Activated CD8-positive, alpha-beta T cell treated with anti-CD3 and anti-CD28 coated beads for 36 hours (primary cell): ENCODE measurements at regions not wholly inside any gene's neighbourhood (a gene's known extent, or its start where the extent isn't known, plus 50 kb on each side); places are given as distances from the start of the nearest gene placed in this dataset.

Experiments
- ATAC-seq: fragments of 200-7000 bp; cut with Tn5 transposase; one replicate; pipeline ENCODE4 v1.10.0; 2021; ENCODE audit warnings: mild to moderate bottlenecking, moderate library complexity
- CTCF ChIA-PET: fragments of 350-600 bp; sonication (Branson Sonifier 250); formaldehyde crosslinking; loops from one replicate; lab custom pipeline; 2021; ENCODE audit warnings: antibody characterized with exemption; lab: Charles Lee
- POLR2A ChIA-PET: fragments of 350-600 bp; sonication (Branson Sonifier 250); formaldehyde crosslinking; loops from one replicate; lab custom pipeline; 2021; ENCODE audit warnings: antibody characterized with exemption; lab: Charles Lee
- DNase-seq: peaks from one replicate; pipeline ENCODE4 v3.0.0-alpha.2; 2020
- H3K27ac Mint-ChIP-seq: one replicate; pipeline ENCODE4 v1.8.0; 2021; ENCODE audit warnings: mild to moderate bottlenecking, mixed read lengths
- H3K27me3 Mint-ChIP-seq: one replicate; pipeline ENCODE4 v1.8.0; 2021; ENCODE audit warnings: mixed read lengths
- H3K36me3 Mint-ChIP-seq: one replicate; pipeline ENCODE4 v1.8.0; 2021; ENCODE audit warnings: low read depth, mixed read lengths
- H3K4me1 Mint-ChIP-seq: one replicate; pipeline ENCODE4 v1.8.0; 2021; ENCODE audit warnings: low read depth, mixed read lengths
- H3K4me3 Mint-ChIP-seq: one replicate; pipeline ENCODE4 v1.8.0; 2021; ENCODE audit warnings: mild to moderate bottlenecking, moderate library complexity, mixed read lengths
- H3K9me3 Mint-ChIP-seq: one replicate; pipeline ENCODE4 v1.8.0; 2021; ENCODE audit warnings: mixed read lengths
- CTCF ChIP-seq: fragments of 200-600 bp; IDR thresholded peaks from one replicate; pipeline ENCODE4 v1.8.0; 2022; ENCODE audit warnings: antibody characterized with exemption, mild to moderate bottlenecking
- intact Hi-C: fragments of 100-400 bp; cut with micrococcal nuclease; formaldehyde crosslinking; loops from one replicate; pipeline ENCODE4 v1.10.0; 2022

DNA sequence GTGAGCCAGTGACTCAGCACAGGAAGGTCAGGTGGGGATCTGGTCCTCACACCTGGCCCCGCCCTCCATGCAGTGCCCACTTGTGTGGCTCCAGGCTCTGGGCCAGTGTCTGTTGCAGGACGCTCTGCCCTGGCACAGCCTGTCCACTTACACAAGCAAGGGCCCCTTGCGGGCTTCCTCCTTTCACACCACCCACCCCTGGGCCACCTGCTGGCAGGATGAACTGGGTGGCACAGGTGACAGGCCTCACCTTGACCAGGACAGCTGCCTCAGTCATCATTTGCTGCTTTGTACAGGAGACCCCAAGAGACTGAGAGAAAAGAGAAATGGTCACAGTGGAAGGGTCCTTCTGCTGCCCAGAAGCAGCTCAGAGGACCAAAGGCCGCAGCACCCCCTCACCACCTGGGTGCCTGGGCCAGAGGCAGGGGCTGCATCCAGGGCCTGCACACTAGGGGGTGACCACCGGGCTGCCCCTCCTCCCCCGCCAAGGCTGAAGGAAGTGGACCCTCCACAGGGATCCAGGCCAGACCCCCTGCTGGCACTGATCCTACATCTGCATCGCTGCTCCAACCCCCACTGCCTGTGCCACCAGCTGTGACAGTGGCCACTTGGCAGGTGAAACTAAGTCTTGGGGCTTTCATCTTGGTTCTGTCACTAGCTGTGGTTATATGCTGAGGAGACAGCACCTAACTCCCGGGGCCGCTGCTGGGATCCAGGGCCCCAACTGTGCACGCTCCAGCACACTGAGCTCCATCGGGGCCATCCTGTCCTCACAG is 110.3 kb downstream of the TUBA3C start:
- DNase-seq (no peak), ATAC-seq (no peak)
- no peaks in the 10 kb centered on the region for H3K36me3 Mint-ChIP-seq
- ChIA-PET POLR2A (no interaction called here), CTCF (no interaction called here)
- no peak for TF ChIP-seq CTCF
- peaks cover 3% of the 10 kb centered on the region for H3K9me3 Mint-ChIP-seq
- no peaks in the 10 kb centered on the region for H3K4me1 Mint-ChIP-seq
- H3K27ac Mint-ChIP-seq: no peak overlapping the region
- no peak overlapping the region for H3K4me3 Mint-ChIP-seq
- intact Hi-C loops: no loop called here
- peaks cover 2% of the 10 kb centered on the region for H3K27me3 Mint-ChIP-seq

DNA sequence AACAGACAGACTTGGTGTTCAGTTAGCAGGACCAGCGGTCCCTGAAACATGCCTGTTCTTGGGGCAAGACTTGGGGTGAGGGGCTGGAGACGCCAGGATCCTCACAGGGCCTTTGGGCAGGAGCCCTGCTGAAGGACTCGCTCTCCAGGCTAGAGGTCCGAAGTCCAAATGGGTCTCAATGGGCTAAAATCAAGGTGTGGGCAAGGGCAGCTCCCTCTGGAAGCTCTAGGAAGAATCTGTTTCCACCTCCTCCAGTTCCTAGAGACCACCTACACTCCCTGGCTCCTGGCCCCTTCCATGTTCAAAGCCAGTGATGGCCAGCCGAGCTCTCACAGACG is 111.3 kb downstream of the TUBA3C start:
- H3K27ac Mint-ChIP-seq: no peak overlapping the region
- TF ChIP-seq CTCF: no peak
- H3K4me3 Mint-ChIP-seq: no peak overlapping the region
- ChIA-PET CTCF (no interaction called here), POLR2A (no interaction called here)
- ATAC-seq: no peak
- no peaks in the 10 kb centered on the region for H3K36me3 Mint-ChIP-seq
- peaks cover 2% of the 10 kb centered on the region for H3K27me3 Mint-ChIP-seq
- intact Hi-C loops: no loop called here
- H3K4me1 Mint-ChIP-seq: no peaks in the 10 kb centered on the region
- DNase-seq: no peak
- H3K9me3 Mint-ChIP-seq: peaks cover 3% of the 10 kb centered on the region

DNA sequence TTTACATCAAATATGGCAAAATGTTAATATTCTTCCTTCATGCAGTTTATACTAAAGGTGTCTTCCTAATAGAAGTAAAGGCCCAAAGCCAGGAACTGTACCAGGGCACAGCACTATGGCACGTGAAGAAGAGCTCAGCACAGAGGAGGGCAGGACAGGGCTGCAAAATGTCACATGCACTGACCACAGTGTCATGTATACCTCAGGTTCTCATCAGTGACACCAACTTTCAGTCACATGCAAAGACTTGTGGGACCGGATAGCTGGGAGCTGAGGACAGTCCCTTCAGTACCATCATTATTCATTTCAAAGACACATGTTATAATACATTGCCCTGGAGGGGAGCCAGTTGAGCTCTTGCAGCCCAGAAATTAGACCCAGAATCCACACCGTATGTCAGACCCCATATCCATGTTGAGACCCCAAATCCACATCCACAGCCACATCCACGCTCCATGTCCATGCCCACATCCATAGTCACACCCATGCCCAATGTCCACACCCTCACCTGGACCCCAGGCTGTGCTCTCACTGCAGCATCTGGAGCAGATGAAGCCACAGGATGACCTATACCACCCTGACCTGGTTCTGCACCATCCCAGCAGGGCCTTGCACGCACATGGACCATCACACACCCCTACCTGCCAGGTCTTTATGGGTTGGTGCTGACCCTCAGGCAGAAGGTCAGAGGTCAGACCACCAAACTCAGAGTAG is 111.8 kb downstream of the TUBA3C start:
- Mint-ChIP-seq H3K36me3 (no peaks in the 10 kb centered on the region), H3K27ac (no peak overlapping the region), H3K9me3 (peaks cover 3% of the 10 kb centered on the region), H3K4me3 (no peak overlapping the region), H3K27me3 (peaks cover 2% of the 10 kb centered on the region), H3K4me1 (no peaks in the 10 kb centered on the region)
- TF ChIP-seq CTCF: no peak
- CTCF ChIA-PET: no interaction called here
- no peak for DNase-seq
- ATAC-seq: no peak
- intact Hi-C loops: no loop called here
- POLR2A ChIA-PET: no interaction called here

DNA sequence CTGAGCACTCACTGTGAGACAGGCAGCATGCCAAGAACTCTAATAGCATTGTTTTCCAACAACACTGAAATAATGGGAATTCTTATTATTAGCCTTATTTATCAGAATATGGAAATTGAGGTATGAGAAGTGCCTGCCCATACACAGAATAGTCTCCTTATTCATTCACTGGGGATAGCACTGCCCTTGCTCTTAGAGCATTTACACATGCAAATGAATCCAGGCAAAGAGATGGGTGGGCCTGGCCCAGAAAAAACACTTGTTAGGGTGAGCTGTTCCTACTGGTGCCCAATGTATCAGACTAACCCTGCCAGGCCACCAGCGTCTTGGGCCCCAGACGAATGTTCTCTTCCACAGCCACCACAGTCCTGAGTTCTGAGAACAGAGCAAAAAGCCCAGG is 112.9 kb downstream of the TUBA3C start:
- Mint-ChIP-seq H3K27ac (no peak overlapping the region), H3K36me3 (peaks cover 1% of the 10 kb centered on the region), H3K4me1 (no peaks in the 10 kb centered on the region), H3K9me3 (peaks cover 8% of the 10 kb centered on the region), H3K27me3 (no peaks in the 10 kb centered on the region), H3K4me3 (no peak overlapping the region)
- ChIA-PET POLR2A (no interaction called here), CTCF (no interaction called here)
- intact Hi-C loops: no loop called here
- no peak for TF ChIP-seq CTCF
- no peak for ATAC-seq
- DNase-seq: no peak

GRCh38 chr13:19067767-19068166 is 113.9 kb downstream of the TUBA3C start:
- no peaks in the 10 kb centered on the region for H3K27me3 Mint-ChIP-seq
- peaks cover 8% of the 10 kb centered on the region for H3K9me3 Mint-ChIP-seq
- H3K27ac Mint-ChIP-seq: no peak overlapping the region
- ChIA-PET CTCF (no interaction called here), POLR2A (no interaction called here)
- DNase-seq: no peak
- peaks cover 1% of the 10 kb centered on the region for H3K36me3 Mint-ChIP-seq
- H3K4me3 Mint-ChIP-seq: no peak overlapping the region
- ATAC-seq: no peak
- no peak for TF ChIP-seq CTCF
- intact Hi-C loops: no loop called here
- H3K4me1 Mint-ChIP-seq: no peaks in the 10 kb centered on the region
